ENCODE measurements at regions not wholly inside any gene's neighbourhood (a gene's known extent, or its start where the extent isn't known, plus 50 kb on each side); places are given as distances from the start of the nearest gene placed in this dataset.
"Not testable (repeated sequence)": the region's sequence is repeated elsewhere in the genome, so short reads cannot be mapped to it uniquely, and the experiment has no call there.

GRCh38 chr15:35697549-35698299 is 151.8 kb upstream of the DPH6 start:
- intact Hi-C loops (cut with DNase I; ENCODE audit: low total_unique reads): no loop called here
- DNase-seq (ENCODE audit: low spot score in 2 of 2): no peak
- WGBS, 2 donors: 61 to 62% methylated on average over 8 of the region's 8 CpGs
- TF ChIP-seq POLR2A (IDR thresholded peaks at IDR 0.05): no peak
- TF ChIP-seq, protein P1, sequence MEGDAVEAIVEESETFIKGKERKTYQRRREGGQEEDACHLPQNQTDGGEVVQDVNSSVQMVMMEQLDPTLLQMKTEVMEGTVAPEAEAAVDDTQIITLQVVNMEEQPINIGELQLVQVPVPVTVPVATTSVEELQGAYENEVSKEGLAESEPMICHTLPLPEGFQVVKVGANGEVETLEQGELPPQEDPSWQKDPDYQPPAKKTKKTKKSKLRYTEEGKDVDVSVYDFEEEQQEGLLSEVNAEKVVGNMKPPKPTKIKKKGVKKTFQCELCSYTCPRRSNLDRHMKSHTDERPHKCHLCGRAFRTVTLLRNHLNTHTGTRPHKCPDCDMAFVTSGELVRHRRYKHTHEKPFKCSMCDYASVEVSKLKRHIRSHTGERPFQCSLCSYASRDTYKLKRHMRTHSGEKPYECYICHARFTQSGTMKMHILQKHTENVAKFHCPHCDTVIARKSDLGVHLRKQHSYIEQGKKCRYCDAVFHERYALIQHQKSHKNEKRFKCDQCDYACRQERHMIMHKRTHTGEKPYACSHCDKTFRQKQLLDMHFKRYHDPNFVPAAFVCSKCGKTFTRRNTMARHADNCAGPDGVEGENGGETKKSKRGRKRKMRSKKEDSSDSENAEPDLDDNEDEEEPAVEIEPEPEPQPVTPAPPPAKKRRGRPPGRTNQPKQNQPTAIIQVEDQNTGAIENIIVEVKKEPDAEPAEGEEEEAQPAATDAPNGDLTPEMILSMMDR (IDR thresholded peaks at IDR 0.05): no peak
- H3K4me3 ChIP-seq (ENCODE audit: low read depth, poor library complexity, severe bottlenecking): no peak overlapping the region

GRCh38 chr15:35698331-35698730 is 152.4 kb upstream of the DPH6 start:
- 85 to 89% methylated on average over 4 of the region's 4 CpGs for WGBS, 2 donors
- TF ChIP-seq, protein P1 (IDR thresholded peaks at IDR 0.05): no peak
- TF ChIP-seq POLR2A (IDR thresholded peaks at IDR 0.05): no peak
- no peak for DNase-seq (ENCODE audit: low spot score in 2 of 2)
- H3K4me3 ChIP-seq (ENCODE audit: low read depth, poor library complexity, severe bottlenecking): no peak overlapping the region
- intact Hi-C loops (cut with DNase I; ENCODE audit: low total_unique reads): no loop called here

GRCh38 chr15:35698966-35699575 is 153.1 kb upstream of the DPH6 start:
- 65 to 70% methylated on average over 2 of the region's 2 CpGs for WGBS, 2 donors
- H3K4me3 ChIP-seq (ENCODE audit: low read depth, poor library complexity, severe bottlenecking): no peak overlapping the region
- intact Hi-C loops (cut with DNase I; ENCODE audit: low total_unique reads): no loop called here

DNA sequence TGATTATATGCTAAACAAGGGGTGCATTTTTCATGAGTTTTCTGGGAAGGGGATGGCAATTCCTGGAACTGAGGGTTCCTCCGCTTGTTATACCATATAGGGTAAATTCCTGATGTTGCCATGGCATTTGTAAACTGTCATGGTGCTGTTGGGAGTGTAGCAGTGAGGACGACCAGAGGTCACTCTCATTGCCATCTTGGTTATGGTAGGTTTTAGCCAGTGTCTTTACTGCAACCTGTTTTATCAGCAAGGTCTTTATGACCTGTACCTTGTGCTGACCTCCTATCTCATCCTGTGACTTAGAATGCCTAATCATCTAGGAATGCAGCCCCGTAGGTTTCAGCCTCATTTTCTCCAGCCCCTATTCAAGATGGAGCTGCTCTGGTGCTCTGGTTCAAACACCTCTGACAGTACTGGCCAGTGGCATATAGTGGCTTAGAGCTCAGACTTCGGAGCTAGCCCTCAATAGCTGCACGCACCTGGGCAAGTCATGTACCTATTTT is 154.2 kb upstream of the DPH6 start:
- intact Hi-C loops (cut with DNase I; ENCODE audit: low total_unique reads); H3K4me3 ChIP-seq (ENCODE audit: low read depth, poor library complexity, severe bottlenecking); DNase-seq (ENCODE audit: low spot score in 2 of 2): not testable (repeated sequence)
- 84 to 89% methylated on average over 5 of the region's 5 CpGs for WGBS, 2 donors

More at GRCh38 chr15:35698966-35699575, 153.1 kb upstream of the DPH6 start:
- TF ChIP-seq POLR2A (IDR thresholded peaks at IDR 0.05): no peak
- TF ChIP-seq, protein P1 (IDR thresholded peaks at IDR 0.05): no peak
- DNase-seq (ENCODE audit: low spot score in 2 of 2): no peak

- TF ChIP-seq, protein P1 (IDR thresholded peaks at IDR 0.05): no peak
- TF ChIP-seq POLR2A (IDR thresholded peaks at IDR 0.05): no peak
- 80 to 87% methylated on average over 4 of the region's 4 CpGs for WGBS, 2 donors
- no peak overlapping the region for H3K4me3 ChIP-seq (ENCODE audit: low read depth, poor library complexity, severe bottlenecking)
- intact Hi-C loops (cut with DNase I; ENCODE audit: low total_unique reads): no loop called here
- DNase-seq (ENCODE audit: low spot score in 2 of 2): no peak
Measured at GRCh38 chr15:35701402-35702046, 155.6 kb upstream of the DPH6 start.

- TF ChIP-seq POLR2A (IDR thresholded peaks at IDR 0.05): no peak
- TF ChIP-seq, protein P1 (IDR thresholded peaks at IDR 0.05): no peak
- 49 to 50% methylated on average over 3 of the region's 3 CpGs for WGBS, 2 donors
- intact Hi-C loops (cut with DNase I; ENCODE audit: low total_unique reads): no loop called here
- no peak overlapping the region for H3K4me3 ChIP-seq (ENCODE audit: low read depth, poor library complexity, severe bottlenecking)
- no peak for DNase-seq (ENCODE audit: low spot score in 2 of 2)
Measured at GRCh38 chr15:35702946-35703495, 157.1 kb upstream of the DPH6 start.

Data from lower leg skin (tissue), 4 donors.